Left ventricle myocardium inferior (tissue), 1 donor: ENCODE measurements at regions not wholly inside any gene's neighbourhood (a gene's known extent, or its start where the extent isn't known, plus 50 kb on each side); places are given as distances from the start of the nearest gene placed in this dataset.

Experiments
- DNase-seq: peaks from one replicate; pipeline ENCODE4 v3.0.0-alpha.2; 2020
- H3K27ac ChIP-seq: fragments of 200-600 bp; replicated peaks from 2 replicates; pipeline ENCODE4 v1.8.0; 2021
- H3K27me3 ChIP-seq: fragments of 200-600 bp; 2 replicates; pipeline ENCODE4 v1.8.0; 2021; ENCODE audit warnings: low read depth
- H3K36me3 ChIP-seq: fragments of 200-600 bp; 2 replicates; pipeline ENCODE4 v1.8.0; 2021
- H3K4me1 ChIP-seq: fragments of 200-600 bp; 2 replicates; pipeline ENCODE4 v1.8.0; 2021
- H3K4me3 ChIP-seq: fragments of 200-600 bp; 2 replicates; pipeline ENCODE4 v1.8.0; 2021; ENCODE audit warnings: mild to moderate bottlenecking, moderate library complexity
- H3K9me3 ChIP-seq: fragments of 200-600 bp; replicated peaks from 2 replicates; pipeline ENCODE4 v1.8.0; 2021
- intact Hi-C: fragments of 100-400 bp; cut with micrococcal nuclease; formaldehyde crosslinking; loops from one replicate; pipeline ENCODE4 v1.11.0; 2022
- TF ChIP-seq, protein P1 (sequence below): fragments of 200-600 bp; IDR thresholded peaks from 2 replicates; pipeline ENCODE4 v1.8.0; 2021; ENCODE audit warnings: antibody characterized with exemption, mild to moderate bottlenecking, borderline replicate concordance
- donor health status: DM: no; HTN: yes; CAD: no; lungs with severe emphysema.

DNA sequence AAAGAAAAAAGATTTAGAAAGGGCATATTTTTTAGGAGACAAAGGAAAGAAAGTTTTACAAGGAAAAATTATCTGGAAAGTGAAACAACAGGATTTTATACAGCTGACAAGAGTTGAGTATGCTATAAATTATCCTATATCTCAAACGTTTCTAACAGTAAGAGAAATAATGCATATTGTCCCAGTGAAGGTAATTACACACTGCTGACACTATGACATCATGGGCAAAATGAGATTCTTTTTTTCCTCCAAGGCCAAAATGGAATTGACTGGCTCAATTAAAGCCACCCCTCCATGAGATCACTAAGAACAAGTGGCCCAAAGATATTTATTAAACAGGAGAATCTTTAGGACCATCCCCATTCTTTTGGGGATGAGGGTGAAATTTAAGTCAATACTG is 72.0 kb upstream of the CDIN1 start:
- intact Hi-C loops, result no loop called here

DNA sequence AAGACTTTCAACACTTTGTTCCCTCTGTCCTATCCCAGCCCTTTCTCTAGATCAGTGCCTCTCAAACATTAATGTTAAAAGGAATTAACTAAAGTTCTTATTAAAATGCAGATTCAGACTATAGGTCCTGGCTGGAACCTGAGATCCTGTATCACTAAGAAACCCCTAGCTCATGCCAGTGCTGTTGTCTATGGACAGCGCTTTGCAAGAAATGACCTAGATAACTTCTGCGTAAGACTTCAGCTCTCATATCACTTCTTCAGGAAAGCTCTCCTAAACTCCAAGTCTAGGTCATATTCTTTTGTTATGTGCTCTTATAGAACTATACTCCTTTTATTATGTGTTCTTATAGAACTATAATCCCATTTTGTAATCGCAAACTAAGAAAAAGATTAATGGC is 67.8 kb upstream of the CDIN1 start:
- intact Hi-C loops, result no loop called here
- H3K36me3 ChIP-seq, result no peaks in the 10 kb centered on the region
- H3K4me1 ChIP-seq, result peaks cover 3% of the 10 kb centered on the region
- H3K4me3 ChIP-seq, result no peak overlapping the region
- no peaks in the 10 kb centered on the region for H3K9me3 ChIP-seq
- no peak overlapping the region for H3K27ac ChIP-seq
- TF ChIP-seq, protein P1, sequence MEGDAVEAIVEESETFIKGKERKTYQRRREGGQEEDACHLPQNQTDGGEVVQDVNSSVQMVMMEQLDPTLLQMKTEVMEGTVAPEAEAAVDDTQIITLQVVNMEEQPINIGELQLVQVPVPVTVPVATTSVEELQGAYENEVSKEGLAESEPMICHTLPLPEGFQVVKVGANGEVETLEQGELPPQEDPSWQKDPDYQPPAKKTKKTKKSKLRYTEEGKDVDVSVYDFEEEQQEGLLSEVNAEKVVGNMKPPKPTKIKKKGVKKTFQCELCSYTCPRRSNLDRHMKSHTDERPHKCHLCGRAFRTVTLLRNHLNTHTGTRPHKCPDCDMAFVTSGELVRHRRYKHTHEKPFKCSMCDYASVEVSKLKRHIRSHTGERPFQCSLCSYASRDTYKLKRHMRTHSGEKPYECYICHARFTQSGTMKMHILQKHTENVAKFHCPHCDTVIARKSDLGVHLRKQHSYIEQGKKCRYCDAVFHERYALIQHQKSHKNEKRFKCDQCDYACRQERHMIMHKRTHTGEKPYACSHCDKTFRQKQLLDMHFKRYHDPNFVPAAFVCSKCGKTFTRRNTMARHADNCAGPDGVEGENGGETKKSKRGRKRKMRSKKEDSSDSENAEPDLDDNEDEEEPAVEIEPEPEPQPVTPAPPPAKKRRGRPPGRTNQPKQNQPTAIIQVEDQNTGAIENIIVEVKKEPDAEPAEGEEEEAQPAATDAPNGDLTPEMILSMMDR, result no peak
- H3K27me3 ChIP-seq, result no peaks in the 10 kb centered on the region
- DNase-seq, result no peak

More for the DNA sequence above, 72.0 kb upstream of the CDIN1 start:
- peaks cover 3% of the 10 kb centered on the region for H3K4me1 ChIP-seq
- H3K36me3 ChIP-seq, result no peaks in the 10 kb centered on the region
- no peaks in the 10 kb centered on the region for H3K27me3 ChIP-seq
- TF ChIP-seq, protein P1, result no peak
- no peak overlapping the region for H3K4me3 ChIP-seq
- no peak for DNase-seq
- H3K27ac ChIP-seq, result no peak overlapping the region
- H3K9me3 ChIP-seq, result no peaks in the 10 kb centered on the region

DNA sequence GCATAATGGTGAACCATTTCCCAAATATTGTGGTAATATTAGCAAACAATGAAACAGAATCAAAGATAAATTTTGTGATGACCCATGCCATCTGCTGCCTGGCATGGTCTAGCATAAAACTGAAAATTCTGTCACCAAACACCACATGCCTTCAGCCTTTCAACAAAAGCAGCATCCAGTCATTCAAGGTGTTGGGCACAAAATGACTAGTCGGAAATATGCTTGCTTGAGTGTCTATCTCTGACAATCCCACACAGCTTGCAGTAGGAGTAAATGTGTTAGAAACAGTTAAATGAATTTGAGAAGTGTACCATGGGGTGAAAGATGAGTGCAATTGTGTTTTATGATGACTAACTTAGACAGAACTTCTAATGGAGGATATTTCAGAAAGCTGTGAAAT is 61.7 kb upstream of the CDIN1 start:
- no peaks in the 10 kb centered on the region for H3K36me3 ChIP-seq
- H3K4me1 ChIP-seq, result no peaks in the 10 kb centered on the region
- H3K27me3 ChIP-seq, result no peaks in the 10 kb centered on the region
- TF ChIP-seq, protein P1, result no peak
- no peak overlapping the region for H3K4me3 ChIP-seq
- H3K27ac ChIP-seq, result no peak overlapping the region
- intact Hi-C loops, result no loop called here
- no peak for DNase-seq
- no peaks in the 10 kb centered on the region for H3K9me3 ChIP-seq

GRCh38 chr15:36519067-36519466 is 60.4 kb upstream of the CDIN1 start:
- H3K27me3 ChIP-seq, result no peaks in the 10 kb centered on the region
- no peaks in the 10 kb centered on the region for H3K4me1 ChIP-seq
- no peak for DNase-seq
- intact Hi-C loops, result no loop called here
- no peak overlapping the region for H3K4me3 ChIP-seq
- H3K27ac ChIP-seq, result no peak overlapping the region
- TF ChIP-seq, protein P1, result no peak
- no peaks in the 10 kb centered on the region for H3K9me3 ChIP-seq
- no peaks in the 10 kb centered on the region for H3K36me3 ChIP-seq

GRCh38 chr15:36525430-36525829 is 54.0 kb upstream of the CDIN1 start:
- Histone ChIP-seq H3K36me3 (no peaks in the 10 kb centered on the region), H3K27ac (no peak overlapping the region), H3K27me3 (no peaks in the 10 kb centered on the region), H3K4me1 (no peaks in the 10 kb centered on the region), H3K4me3 (no peak overlapping the region), H3K9me3 (no peaks in the 10 kb centered on the region)
- intact Hi-C loops, result no loop called here
- TF ChIP-seq, protein P1, result no peak
- DNase-seq, result no peak
